ENCODE measurements at regions not wholly inside any gene's neighbourhood (a gene's known extent, or its start where the extent isn't known, plus 50 kb on each side); places are given as distances from the start of the nearest gene placed in this dataset.

- no peak for TF ChIP-seq ZBTB11 (tag by site-specific recombination; conservative IDR thresholded peaks at IDR 0.05; ENCODE audit: low read depth)
- TF ChIP-seq RBAK (tag by site-specific recombination; IDR thresholded peaks at IDR 0.05), result no peak
- no peak for TF ChIP-seq GLI4 (tag by site-specific recombination; IDR thresholded peaks at IDR 0.05)
Observed at GRCh38 chr11:106520920-106521319, 443.5 kb downstream of the AASDHPPT start.

All from HEK293 (cell line).